SU-DHL-6 (cell line): ENCODE measurements at regions not wholly inside any gene's neighbourhood (a gene's known extent, or its start where the extent isn't known, plus 50 kb on each side); places are given as distances from the start of the nearest gene placed in this dataset.

Source experiments
- H2AFZ ChIP-seq: fragments of 200-600 bp; sonication (generic); 2 replicates; pipeline ENCODE4 v1.6.1; 2014; ENCODE audit warnings: low read depth, mild to moderate bottlenecking, moderate library complexity, mixed read lengths, antibody characterized with exemption, low read length; ENCODE audit not compliant: severe bottlenecking
- H3F3A ChIP-seq: fragments of 200-600 bp; shearing (Covaris generic); 2 replicates; pipeline ENCODE4 v1.6.0; 2016; ENCODE audit warnings: antibody characterized with exemption, mild to moderate bottlenecking; ENCODE audit not compliant: insufficient read depth
- H3K27ac ChIP-seq: fragments of 200-600 bp; sonication (generic); 2 replicates; pipeline ENCODE4 v1.5.1; 2016; ENCODE audit warnings: low read depth, mild to moderate bottlenecking, low read length, moderate library complexity, mixed read lengths
- H3K27me3 ChIP-seq: fragments of 200-600 bp; sonication (generic), shearing (Covaris generic); 2 replicates; pipeline ENCODE4 v1.6.0; 2014; ENCODE audit warnings: mild to moderate bottlenecking, low read length
- H3K36me3 ChIP-seq: fragments of 200-600 bp; sonication (generic); 2 replicates; pipeline ENCODE4 v1.6.1; 2014; ENCODE audit warnings: mild to moderate bottlenecking, low read length, mixed read lengths
- H3K4me2 ChIP-seq: fragments of 300-600, 200-600 bp; shearing (Covaris generic), sonication (generic); 2 replicates; pipeline ENCODE4 v1.6.0; 2014; ENCODE audit warnings: low read length, low read depth, mild to moderate bottlenecking; ENCODE audit not compliant: poor library complexity, severe bottlenecking
- H3K4me3 ChIP-seq: fragments of 200-600 bp; sonication (generic); 2 replicates; pipeline ENCODE4 v1.5.1; 2014; ENCODE audit warnings: antibody characterized with exemption, low read length, mild to moderate bottlenecking, mixed read lengths; ENCODE audit not compliant: insufficient read depth, poor library complexity, severe bottlenecking
- H3K79me2 ChIP-seq: fragments of 200-600 bp; sonication (generic); 2 replicates; pipeline ENCODE4 v1.6.1; 2014; ENCODE audit warnings: mild to moderate bottlenecking, low read length, moderate library complexity; ENCODE audit not compliant: insufficient read depth
- H3K9ac ChIP-seq: fragments of 200-600 bp; sonication (generic); 2 replicates; pipeline ENCODE4 v1.7.0; 2014; ENCODE audit warnings: mild to moderate bottlenecking, low read length
- H3K9me2 ChIP-seq: fragments of 200-600 bp; sonication (generic); replicated peaks from 2 replicates; pipeline ENCODE4 v1.6.1; 2014; ENCODE audit warnings: low read length; ENCODE audit not compliant: insufficient read depth
- H3K9me3 ChIP-seq: fragments of 200-600 bp; sonication (generic); 2 replicates; pipeline ENCODE4 v1.6.1; 2014; ENCODE audit warnings: low read length, mixed read lengths; ENCODE audit not compliant: insufficient read depth
- H4K20me1 ChIP-seq: fragments of 200-600 bp; sonication (generic); 2 replicates; pipeline ENCODE4 v1.6.1; 2014; ENCODE audit warnings: low read depth, mild to moderate bottlenecking, antibody characterized with exemption, low read length, moderate library complexity, mixed read lengths
- CTCF ChIP-seq: fragments of 200-600 bp; sonication (generic); IDR thresholded peaks from one replicate; pipeline ENCODE4 v1.5.1; 2017; ENCODE audit warnings: antibody characterized with exemption, mild to moderate bottlenecking, low read length, moderate library complexity; ENCODE audit not compliant: insufficient read depth, poor library complexity, severe bottlenecking
- EZH2phosphoT487 ChIP-seq: fragments of 200-600 bp; sonication (generic), shearing (Covaris generic); conservative IDR thresholded peaks from 2 replicates; pipeline ENCODE4 v1.6.1; 2018; ENCODE audit warnings: mild to moderate bottlenecking, antibody characterized with exemption, low read length, moderate library complexity, mixed read lengths

GRCh38 chr2:40646642-40647041, 194.8 kb upstream of the SLC8A1 start:
- no peaks in the 10 kb centered on the region for H3K79me2 ChIP-seq
- H3K36me3 ChIP-seq = no peaks in the 10 kb centered on the region
- H3K27me3 ChIP-seq = no peaks in the 10 kb centered on the region
- H3K4me3 ChIP-seq = no peak overlapping the region
- H3K9ac ChIP-seq = no peak overlapping the region
- no peak overlapping the region for H3K27ac ChIP-seq
- TF ChIP-seq CTCF = no peak
- no peak for TF ChIP-seq EZH2phosphoT487
- H4K20me1 ChIP-seq = no peaks in the 10 kb centered on the region
- no peak overlapping the region for H2AFZ ChIP-seq
- H3F3A ChIP-seq = no peaks in the 10 kb centered on the region
- H3K9me2 ChIP-seq = no peaks in the 10 kb centered on the region
- no peaks in the 10 kb centered on the region for H3K9me3 ChIP-seq
- no peak overlapping the region for H3K4me2 ChIP-seq

- H3K9me2 ChIP-seq = no peaks in the 10 kb centered on the region
- H3K4me2 ChIP-seq = no peak overlapping the region
- H3K9me3 ChIP-seq = no peaks in the 10 kb centered on the region
- H3F3A ChIP-seq = no peaks in the 10 kb centered on the region
- H3K36me3 ChIP-seq = no peaks in the 10 kb centered on the region
- no peaks in the 10 kb centered on the region for H3K27me3 ChIP-seq
- no peak overlapping the region for H3K27ac ChIP-seq
- H4K20me1 ChIP-seq = no peaks in the 10 kb centered on the region
- no peak for TF ChIP-seq EZH2phosphoT487
- no peak for TF ChIP-seq CTCF
- H2AFZ ChIP-seq = no peak overlapping the region
- H3K9ac ChIP-seq = no peak overlapping the region
- no peak overlapping the region for H3K4me3 ChIP-seq
- H3K79me2 ChIP-seq = no peaks in the 10 kb centered on the region
These were observed 200.3 kb upstream of the SLC8A1 start for GRCh38 chr2:40652155-40652554.

GRCh38 chr2:40653829-40654228, 201.9 kb upstream of the SLC8A1 start:
- no peak for TF ChIP-seq EZH2phosphoT487
- Histone ChIP-seq H3K27me3 (no peaks in the 10 kb centered on the region), H3K4me2 (no peak overlapping the region), H3K9me2 (no peaks in the 10 kb centered on the region), H2AFZ (no peak overlapping the region), H3K9me3 (no peaks in the 10 kb centered on the region), H3K36me3 (no peaks in the 10 kb centered on the region), H3K27ac (no peak overlapping the region), H3K9ac (no peak overlapping the region), H4K20me1 (no peaks in the 10 kb centered on the region), H3K79me2 (no peaks in the 10 kb centered on the region), H3K4me3 (no peak overlapping the region), H3F3A (no peaks in the 10 kb centered on the region)

- Histone ChIP-seq H3K9me2 (no peaks in the 10 kb centered on the region), H3K27me3 (no peaks in the 10 kb centered on the region), H4K20me1 (no peaks in the 10 kb centered on the region), H3K79me2 (no peaks in the 10 kb centered on the region), H3F3A (no peaks in the 10 kb centered on the region), H3K9me3 (no peaks in the 10 kb centered on the region), H3K4me3 (no peak overlapping the region), H3K9ac (no peak overlapping the region), H2AFZ (no peak overlapping the region), H3K27ac (no peak overlapping the region), H3K36me3 (no peaks in the 10 kb centered on the region), H3K4me2 (no peak overlapping the region)
- TF ChIP-seq EZH2phosphoT487 = no peak
- TF ChIP-seq CTCF = no peak
These were observed 202.5 kb upstream of the SLC8A1 start for GRCh38 chr2:40654346-40654745.
